ENCODE measurements at regions not wholly inside any gene's neighbourhood (a gene's known extent, or its start where the extent isn't known, plus 50 kb on each side); places are given as distances from the start of the nearest gene placed in this dataset.

DNA sequence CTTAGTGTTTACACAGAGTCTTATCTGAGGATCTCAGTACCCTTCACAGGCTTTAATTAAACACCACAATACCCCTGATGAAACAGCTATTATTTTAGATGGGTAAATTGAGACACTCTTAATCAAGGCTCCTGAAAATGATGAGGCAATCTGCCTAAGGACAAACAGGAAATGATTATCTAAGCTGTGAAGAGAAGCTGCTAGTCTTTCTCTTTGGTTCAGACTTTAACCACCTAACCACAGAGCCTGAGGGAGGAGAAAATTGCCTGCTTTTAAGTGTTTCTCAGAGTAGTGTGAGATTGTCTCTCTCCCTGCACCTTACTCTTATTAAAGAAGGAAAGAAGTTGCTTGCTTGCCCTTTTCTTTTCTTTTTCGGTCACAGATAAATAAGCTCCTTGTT lies 364.3 kb upstream of the ADAMTS9 start:
- TF ChIP-seq, protein P1, sequence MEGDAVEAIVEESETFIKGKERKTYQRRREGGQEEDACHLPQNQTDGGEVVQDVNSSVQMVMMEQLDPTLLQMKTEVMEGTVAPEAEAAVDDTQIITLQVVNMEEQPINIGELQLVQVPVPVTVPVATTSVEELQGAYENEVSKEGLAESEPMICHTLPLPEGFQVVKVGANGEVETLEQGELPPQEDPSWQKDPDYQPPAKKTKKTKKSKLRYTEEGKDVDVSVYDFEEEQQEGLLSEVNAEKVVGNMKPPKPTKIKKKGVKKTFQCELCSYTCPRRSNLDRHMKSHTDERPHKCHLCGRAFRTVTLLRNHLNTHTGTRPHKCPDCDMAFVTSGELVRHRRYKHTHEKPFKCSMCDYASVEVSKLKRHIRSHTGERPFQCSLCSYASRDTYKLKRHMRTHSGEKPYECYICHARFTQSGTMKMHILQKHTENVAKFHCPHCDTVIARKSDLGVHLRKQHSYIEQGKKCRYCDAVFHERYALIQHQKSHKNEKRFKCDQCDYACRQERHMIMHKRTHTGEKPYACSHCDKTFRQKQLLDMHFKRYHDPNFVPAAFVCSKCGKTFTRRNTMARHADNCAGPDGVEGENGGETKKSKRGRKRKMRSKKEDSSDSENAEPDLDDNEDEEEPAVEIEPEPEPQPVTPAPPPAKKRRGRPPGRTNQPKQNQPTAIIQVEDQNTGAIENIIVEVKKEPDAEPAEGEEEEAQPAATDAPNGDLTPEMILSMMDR (conservative IDR thresholded peaks at IDR 0.05 in 1 of 2, IDR thresholded peaks at IDR 0.05 in 1 of 2; ENCODE audit: extremely low read depth in 1 of 2, insufficient read depth in 1 of 2, low read depth in 1 of 2, low read length in 2 of 2): no peak
- no peak for TF ChIP-seq EZH2 (IDR thresholded peaks at IDR 0.05; ENCODE audit: borderline replicate concordance, low read length)
